ENCODE measurements at regions not wholly inside any gene's neighbourhood (a gene's known extent, or its start where the extent isn't known, plus 50 kb on each side); places are given as distances from the start of the nearest gene placed in this dataset.
A peak's percentile ranks its signal among the peaks of the same experiment; 100 is the strongest.
"Not testable (repeated sequence)": the region's sequence is repeated elsewhere in the genome, so short reads cannot be mapped to it uniquely, and the experiment has no call there.

GRCh38 chr13:40338217-40338616 lies 328.2 kb downstream of the FOXO1 start:
- no peak for DNase-seq (ENCODE audit: low spot score)

DNA sequence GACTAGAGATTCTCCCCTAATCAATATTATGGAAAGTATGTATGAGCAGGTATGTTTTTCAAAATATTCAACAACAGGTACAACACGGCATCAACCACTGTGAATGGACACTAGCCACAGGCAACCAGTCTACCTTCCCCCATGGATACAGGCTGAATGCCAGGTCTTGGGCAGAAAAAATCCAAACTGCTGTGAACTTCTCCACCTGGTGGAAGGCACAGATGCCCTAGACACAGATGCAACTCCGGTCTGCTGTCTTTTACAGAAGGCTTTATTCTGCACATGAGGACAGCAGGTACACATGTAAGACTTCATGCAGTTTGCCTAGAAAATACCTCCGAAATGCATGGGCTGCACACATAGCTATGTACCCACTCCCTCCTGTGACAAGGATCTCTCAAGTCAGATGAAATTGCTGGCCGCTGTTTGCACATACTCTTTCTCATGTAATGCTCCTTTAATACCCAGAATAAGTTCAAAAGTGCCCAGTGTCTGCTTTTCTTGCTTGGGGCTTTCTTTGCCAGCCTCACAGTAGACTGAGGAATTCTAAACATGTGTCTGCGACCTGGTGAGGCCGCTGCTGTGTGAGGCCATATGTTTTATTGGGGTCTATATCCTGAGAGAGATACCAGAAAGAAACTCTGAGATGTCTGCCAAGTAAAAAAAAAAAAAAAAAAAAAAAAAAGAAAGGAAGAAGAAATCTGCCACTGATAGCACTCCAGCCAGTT lies 325.9 kb downstream of the FOXO1 start:
- no peak for DNase-seq (ENCODE audit: low spot score)

- DNase-seq (ENCODE audit: low spot score) = no peak
These were observed 325.4 kb downstream of the FOXO1 start for GRCh38 chr13:40341096-40341471.

GRCh38 chr13:40341501-40341900 lies 324.9 kb downstream of the FOXO1 start:
- DNase-seq (ENCODE audit: low spot score) = no peak

DNA sequence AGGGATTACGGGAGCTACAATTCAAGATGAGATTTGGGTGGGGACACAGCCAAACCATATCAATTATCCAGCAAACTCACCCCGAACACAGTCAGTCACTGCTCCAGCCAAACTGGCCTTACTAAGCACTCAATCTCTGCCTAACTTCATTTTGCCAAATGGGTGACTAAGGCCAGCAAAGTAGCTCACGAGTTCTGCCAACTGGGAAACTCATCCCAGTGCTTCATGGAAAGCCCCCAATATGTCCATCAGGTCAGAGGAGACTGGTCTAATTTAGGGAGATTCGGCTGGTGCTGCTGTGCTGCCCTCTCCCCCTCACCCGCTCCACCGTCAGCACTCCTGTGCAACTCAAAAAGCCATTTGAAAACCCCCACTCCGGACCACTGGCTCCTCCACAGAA lies 324.0 kb downstream of the FOXO1 start:
- no peak for DNase-seq (ENCODE audit: low spot score)

DNA sequence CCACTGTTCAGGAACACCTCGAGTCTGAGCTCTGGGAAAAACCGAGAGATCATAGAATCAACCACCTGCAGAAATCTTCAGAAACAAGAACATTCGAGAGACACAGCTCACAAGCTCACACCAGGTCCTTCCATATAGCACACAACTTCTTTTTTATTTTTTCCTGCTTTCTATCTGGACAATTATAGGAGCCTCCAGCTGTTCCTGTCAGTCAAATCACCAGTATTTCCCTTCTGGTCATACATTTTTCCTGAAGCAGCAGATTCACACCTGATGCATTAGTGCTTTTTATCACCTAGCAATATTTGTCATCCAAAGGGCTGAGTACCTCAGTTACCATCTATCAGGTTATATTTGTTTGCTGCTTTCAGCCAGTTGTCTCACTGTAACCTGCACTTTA lies 323.5 kb downstream of the FOXO1 start:
- DNase-seq (ENCODE audit: low spot score) = no peak

DNA sequence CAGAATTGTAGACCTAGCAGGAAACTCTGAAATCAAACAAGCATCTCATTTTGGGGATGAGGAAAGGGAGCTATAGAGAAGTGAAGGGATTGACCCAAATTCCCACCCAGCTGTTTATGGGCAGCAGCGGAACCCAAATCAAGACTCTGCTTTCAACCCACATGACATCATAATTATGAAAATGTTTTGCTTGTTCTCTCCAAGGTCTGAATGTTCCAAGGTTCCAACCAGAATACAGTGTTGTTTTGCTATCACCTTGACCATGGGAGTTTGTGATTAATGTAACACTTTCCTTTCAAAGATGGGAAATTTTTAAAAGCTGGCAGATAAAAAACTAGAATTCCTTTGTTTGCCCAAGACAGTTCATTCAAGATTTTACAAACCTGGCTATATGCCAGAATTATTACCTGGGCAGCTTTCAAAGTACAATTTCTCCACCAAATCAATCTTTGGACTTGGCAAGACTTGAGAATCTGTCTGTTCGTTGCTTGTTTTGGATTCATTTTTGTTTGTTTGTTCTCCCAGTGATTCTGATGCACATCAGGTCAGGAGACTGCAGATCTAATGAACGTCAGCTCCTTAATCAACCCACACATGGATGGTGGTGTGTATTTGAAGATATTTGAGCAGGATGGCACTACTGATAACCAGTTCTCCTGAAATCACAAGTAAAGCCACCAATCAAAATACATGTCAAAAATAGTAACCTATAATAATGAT lies 322.7 kb downstream of the FOXO1 start:
- no peak for DNase-seq (ENCODE audit: low spot score)

GRCh38 chr13:40344270-40345148 lies 321.9 kb downstream of the FOXO1 start:
- DNase-seq (ENCODE audit: low spot score) = no peak

DNA sequence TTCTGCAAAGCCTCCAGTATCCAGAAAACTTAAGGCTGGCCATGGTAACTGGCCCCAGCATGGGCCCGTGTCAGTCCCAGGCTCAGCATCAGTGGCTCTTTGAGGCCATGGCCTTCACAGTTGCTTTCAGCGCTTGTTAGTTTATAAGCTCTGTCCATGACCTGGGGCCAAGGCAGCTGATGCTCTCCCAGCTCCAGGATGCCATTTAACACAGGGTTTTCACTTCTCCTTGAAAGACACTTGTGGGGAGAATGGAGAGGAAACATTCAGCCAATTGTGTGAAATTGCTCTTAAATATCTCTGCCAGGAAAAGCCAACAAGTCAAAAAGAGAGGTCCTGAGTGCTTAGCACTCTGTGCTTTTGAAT lies 321.3 kb downstream of the FOXO1 start:
- no peak for DNase-seq (ENCODE audit: low spot score)

GRCh38 chr13:40345654-40346372 lies 320.6 kb downstream of the FOXO1 start:
- no peak for DNase-seq (ENCODE audit: low spot score)

DNA sequence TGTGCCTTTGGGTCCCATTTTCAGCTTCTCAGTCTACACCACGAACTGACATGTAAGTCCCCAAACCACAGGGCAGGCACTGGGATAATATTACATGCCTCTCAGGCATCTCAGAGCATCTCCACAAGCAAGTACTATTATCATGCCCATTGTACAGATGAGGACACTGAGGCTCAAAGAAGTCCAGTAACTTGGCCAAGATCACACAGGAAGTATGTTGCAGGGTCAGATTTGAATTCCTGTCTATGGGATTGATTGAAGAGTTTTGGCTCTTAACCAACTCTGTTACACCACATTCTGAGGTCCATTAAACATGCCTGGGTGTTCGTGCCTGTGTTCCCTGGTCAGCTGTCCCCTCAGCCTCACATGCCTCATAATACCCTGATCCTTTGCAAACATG lies 319.8 kb downstream of the FOXO1 start:
- DNase-seq (ENCODE audit: low spot score) = no peak

- no peak for DNase-seq (ENCODE audit: low spot score)
These were observed 318.3 kb downstream of the FOXO1 start for GRCh38 chr13:40348096-40348679.

- DNase-seq (ENCODE audit: low spot score) = no peak
These were observed 316.0 kb downstream of the FOXO1 start for GRCh38 chr13:40350283-40350992.

- DNase-seq (ENCODE audit: low spot score) = no peak
These were observed 314.7 kb downstream of the FOXO1 start for GRCh38 chr13:40351537-40352379.

GRCh38 chr13:40352380-40352778 lies 314.1 kb downstream of the FOXO1 start:
- peak; percentile 12 for DNase-seq (ENCODE audit: low spot score)

GRCh38 chr13:40352802-40353562 lies 313.5 kb downstream of the FOXO1 start:
- DNase-seq (ENCODE audit: low spot score) = no peak

- DNase-seq (ENCODE audit: low spot score) = no peak
These were observed 311.2 kb downstream of the FOXO1 start for GRCh38 chr13:40355126-40355724.

GRCh38 chr13:40356011-40356410 lies 310.4 kb downstream of the FOXO1 start:
- DNase-seq (ENCODE audit: low spot score) = no peak

DNA sequence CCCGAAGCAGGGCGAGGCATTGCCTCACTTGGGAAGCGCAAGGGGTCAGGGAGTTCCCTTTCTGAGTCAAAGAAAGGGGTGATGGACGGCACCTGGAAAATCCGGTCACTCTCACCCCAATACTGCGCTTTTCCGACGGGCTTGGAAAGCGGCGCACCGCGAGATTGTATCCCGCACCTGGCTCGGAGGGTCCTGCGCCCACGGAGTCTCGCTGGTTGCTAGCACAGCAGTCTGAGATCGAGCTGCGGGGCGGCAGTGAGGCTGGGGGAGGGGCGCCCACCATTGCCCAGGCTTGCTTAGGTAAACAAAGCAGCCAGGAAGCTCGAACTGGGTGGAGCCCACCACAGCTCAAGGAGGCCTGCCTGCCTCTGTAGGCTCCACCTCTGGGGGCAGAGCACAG lies 310.0 kb downstream of the FOXO1 start:
- DNase-seq (ENCODE audit: low spot score) = not testable (repeated sequence)
